NCI-H524 (cell line): ENCODE measurements at regions not wholly inside any gene's neighbourhood (a gene's known extent, or its start where the extent isn't known, plus 50 kb on each side); places are given as distances from the start of the nearest gene placed in this dataset.

ENCODE experiments used
- DNase-seq, 2 experiments: peaks; one replicate each; lab custom pipeline; 2025; lab: John Stamatoyannopoulos, UW

DNA sequence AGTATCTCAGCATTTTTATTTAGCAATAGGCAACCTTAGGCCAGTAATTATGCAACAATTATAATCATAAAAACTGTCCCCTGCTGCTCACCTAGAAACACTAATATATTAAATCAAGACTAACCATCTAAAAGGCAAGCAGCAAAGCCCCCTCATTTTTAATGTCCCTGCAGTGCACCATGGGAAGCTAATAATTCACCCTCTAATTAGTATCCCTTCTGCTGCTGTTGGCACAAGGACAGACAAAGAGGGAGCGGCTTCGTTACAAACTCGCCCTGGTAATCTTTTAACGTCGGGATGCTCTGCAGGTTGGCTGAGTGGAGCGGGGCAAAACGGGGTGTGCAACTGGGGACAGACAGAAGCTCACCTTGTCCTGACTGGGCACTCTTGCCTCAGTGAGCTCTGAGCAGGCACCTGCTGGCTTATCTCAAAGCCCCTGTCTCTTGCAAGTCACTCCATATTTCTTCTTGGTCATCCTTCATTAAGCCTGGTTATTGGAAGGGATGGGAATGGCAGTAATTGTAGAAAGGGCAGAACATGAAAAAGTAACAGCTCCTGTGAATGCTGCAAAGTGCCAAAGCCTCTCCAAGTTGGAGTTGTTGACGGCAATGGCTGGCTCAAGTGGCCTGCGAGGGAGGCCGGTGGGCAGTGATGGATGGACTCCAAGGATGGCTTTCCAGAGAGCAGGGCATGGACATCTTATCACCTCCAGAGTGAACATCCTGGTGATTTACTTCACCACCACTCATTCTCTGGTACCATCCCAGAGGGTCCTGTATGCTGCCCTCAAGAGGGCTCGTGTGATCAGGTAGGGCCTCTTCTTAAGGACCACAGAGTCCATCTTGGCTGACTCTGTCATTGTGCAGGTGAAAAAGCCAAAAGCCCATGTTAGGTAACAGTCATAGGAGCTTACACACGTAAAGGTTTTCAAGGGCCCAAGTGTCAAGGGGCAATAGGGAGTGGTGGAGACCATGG lies 219.6 kb upstream of the N4BP1 start:
- peak; percentile 50 to 71 for DNase-seq

DNA sequence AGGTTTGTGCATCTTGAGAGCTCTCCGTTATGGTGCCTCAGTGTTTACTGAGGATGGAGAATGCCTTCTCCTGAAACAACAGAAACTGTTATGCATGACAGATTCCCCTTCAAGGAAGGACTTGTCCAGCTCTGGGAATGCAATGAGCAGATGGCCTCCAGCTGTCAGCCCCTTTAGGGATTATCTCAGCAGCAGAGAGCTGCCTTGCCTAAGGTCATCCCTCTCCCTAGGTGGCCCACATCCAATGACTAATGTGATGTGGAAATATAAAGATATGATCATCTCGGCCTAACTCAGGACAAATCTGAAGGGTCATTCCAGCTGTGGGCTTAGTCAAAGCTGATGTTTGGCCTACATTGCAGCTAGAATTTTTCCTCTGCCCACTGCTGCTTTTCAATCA lies 214.3 kb upstream of the N4BP1 start:
- DNase-seq: peak; percentile 77 to 90

- peak; percentile 26 to 73 for DNase-seq
These were observed 212.5 kb upstream of the N4BP1 start for GRCh38 chr16:48822431-48822830.

- no peak for DNase-seq
These were observed 210.4 kb upstream of the N4BP1 start for GRCh38 chr16:48820379-48820778.

DNA sequence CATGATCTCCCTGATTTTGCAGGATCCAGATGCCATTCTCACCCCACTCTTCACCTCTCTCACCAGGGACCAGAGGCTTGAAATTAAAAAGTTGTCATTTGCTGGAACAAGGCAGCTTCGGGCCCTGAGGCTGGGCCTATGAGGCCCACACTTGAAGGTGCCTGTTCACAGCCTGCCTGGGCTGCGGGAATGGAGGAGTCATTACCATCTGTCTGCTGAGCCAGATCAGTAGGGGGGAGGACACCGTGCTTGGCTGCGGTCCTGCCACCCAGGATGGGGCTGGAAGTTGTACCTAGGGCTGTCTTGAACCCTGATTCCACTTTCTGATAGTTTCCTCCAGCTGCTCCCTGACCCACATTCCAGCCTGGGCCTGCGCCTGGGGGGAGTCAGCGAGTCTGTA lies 208.3 kb upstream of the N4BP1 start:
- DNase-seq: peak in 1 of 2 experiments; percentile 14

DNA sequence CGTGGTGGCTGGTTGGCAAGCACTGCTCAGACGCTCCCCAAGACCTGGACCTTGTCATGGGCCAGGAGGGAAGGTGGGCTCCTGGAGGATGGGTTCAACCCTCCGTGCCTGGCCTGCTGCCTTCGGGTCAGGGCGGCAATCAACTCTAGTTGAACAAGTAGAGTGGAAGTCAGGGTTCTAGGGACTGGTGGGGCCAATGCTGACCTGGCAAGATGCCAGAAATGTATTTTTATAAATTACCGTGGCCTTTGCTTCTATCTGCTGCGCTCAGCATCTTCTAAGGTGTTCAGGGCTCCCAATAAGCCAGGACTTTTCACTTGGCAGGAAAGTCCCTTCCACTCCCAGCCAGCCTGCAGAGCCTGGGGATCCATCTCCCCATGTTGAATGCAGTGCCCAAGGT lies 207.1 kb upstream of the N4BP1 start:
- no peak for DNase-seq

- no peak for DNase-seq
These were observed 206.4 kb upstream of the N4BP1 start for GRCh38 chr16:48816393-48816792.

DNA sequence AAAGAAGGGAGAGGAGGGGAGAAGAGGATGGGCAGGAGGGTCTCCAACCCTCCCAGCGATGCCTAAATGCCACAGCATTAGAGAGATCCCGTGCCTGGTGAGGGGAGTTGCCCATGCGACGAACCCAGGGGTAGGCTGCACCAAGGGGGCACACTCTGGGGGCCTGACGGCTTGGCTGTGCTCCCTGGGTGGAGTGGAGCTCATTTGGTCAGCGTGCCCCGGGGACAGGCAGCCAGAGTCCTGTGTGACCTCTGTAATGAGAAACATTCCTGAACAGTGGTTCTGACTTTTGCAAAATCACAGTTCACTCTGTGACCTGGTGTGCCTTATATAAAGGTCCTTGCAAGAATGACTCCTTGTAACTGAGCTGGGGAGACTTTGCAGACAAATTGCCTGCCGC lies 205.0 kb upstream of the N4BP1 start:
- DNase-seq: no peak

GRCh38 chr16:48813485-48813884 lies 203.5 kb upstream of the N4BP1 start:
- no peak for DNase-seq

DNA sequence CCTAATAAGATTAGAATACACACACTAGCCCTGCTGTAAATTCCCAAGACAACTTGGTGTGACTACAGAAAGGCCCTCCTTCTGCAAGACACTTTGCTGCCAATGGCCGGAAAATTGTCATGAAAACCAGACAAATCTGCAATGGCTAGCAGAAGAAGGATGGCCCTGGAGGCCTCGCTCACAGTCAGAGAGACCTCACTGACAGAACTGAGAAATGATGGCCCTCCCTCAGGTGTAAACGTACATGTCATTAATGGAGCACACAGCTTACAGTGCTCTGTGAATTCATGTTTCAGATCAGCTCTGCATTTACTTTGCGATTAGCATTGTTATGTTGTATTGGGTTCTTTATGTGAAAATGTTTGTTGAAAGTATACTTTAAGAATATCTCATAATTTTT lies 202.9 kb upstream of the N4BP1 start:
- no peak for DNase-seq

GRCh38 chr16:48811478-48811877 lies 201.5 kb upstream of the N4BP1 start:
- DNase-seq: no peak

GRCh38 chr16:48810803-48811453 lies 200.9 kb upstream of the N4BP1 start:
- peak in 1 of 2 experiments; percentile 14 for DNase-seq

GRCh38 chr16:48810436-48810802 lies 200.4 kb upstream of the N4BP1 start:
- no peak for DNase-seq

DNA sequence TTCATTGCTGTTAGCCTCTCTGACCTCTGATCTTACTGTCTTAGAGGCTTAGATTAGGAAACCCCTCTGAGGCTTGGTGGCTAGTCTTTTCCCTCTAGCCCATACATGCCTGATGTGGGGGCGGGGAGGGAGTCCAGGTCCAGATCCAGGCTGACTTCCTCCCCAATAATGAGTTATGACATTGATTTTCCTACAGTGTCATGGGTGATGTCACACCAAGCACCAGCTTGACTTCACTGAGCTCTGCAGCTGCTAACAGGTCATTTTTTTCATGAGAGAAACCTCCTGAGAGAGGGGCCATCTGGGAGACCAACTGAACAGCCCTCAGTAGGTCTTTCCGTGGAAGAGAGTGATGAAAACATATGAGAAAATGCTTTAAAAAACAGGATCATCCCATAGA lies 180.2 kb upstream of the N4BP1 start:
- no peak for DNase-seq

DNA sequence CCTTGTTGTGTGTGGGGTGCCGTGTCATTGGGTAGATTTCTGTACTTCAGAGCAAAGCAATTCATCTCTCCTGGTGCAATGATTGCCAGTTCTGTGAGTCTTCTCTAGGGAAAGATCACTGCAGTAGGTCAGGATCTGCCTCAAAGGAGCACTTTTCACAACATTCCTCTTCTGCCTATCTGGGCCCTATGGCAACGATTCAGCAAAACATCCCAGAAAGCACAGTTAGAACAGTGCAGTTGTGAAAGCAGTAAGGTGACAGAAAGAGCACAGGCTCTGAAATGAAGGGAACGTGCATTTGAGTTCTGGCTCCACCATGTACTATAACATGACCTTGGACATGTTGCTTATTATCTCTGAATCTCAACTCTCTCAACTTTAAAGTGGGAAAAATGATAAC lies 178.5 kb upstream of the N4BP1 start:
- no peak for DNase-seq

DNA sequence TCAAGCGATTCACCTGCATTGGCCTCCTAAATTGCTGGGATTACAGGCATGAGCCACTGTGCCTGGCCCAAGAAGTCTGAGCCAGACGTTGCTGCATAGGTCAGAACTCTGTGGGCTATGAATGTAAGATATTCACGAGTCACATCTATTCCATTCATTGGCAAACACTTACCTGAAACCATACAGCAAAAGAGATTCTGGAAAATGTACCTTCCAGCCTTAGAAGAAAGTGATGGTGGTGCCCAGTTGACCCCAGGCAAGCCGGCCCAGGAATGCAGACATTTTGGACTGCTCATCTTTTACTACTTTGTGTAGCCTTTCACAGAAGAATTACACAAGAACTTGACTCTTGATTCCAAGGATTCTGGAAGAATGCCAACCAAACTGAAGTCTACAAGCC lies 135.6 kb upstream of the N4BP1 start:
- DNase-seq: no peak

DNA sequence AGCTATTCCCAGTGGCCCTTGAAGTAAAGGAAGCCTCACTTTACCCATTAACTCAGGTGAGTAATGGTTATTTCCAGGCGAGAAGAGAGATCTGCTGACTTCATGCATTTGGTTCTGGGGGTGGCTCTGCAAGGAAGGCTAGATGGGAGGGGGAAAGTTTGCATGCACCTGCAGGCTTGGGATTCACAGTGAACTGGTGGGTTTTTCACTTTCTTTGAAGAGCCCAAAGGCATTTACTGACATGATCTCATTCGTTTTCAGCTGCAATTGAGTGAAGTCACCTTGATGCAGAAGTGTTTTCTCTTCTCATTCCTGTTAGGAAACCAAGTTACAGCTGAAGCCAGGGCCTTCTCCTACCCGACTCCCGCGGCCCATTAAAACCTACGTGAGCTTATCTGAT lies 131.0 kb upstream of the N4BP1 start:
- DNase-seq: no peak

DNA sequence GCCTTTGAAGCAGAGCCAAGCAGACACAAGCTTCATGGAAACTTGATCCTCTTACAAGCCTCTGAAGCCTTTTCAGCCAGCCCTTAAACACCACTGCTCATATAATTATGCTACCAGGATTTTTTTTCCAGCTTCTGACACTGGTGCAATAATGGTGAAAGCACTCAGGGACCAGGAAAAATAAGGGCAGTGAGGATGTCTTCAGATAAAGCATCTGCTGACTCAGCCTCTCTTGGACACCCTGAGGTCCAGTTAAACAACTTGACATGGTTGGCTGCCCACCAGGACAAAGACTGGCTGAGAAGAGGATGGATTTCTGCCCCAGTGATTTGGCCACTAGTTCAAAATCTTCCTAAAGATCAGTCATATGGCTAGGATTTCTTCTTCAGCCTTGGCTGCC lies 124.2 kb upstream of the N4BP1 start:
- peak in 1 of 2 experiments; percentile 43 for DNase-seq

GRCh38 chr16:48704710-48705109 lies 94.7 kb upstream of the N4BP1 start:
- no peak for DNase-seq

- peak; percentile 62 to 78 for DNase-seq
These were observed 77.5 kb upstream of the N4BP1 start for GRCh38 chr16:48687421-48688038.

DNA sequence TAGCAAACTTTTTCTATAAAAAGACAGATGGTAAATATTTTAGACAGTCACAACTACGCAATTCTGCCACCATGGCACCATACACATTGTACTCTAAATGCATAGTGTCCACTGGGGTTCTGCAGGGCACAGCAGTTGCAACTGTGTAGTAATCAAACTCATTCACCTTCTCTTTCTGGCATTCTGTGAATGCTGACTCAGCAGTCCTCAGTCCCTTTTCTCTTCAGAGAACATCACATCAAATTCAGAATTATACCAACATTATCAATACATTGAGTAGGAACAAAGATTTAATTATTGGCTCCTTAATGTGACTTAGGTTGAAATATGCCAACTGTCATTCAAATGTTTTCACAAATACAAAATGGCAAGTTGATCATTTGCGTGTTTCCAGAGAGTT lies 74.2 kb upstream of the N4BP1 start:
- DNase-seq: no peak

DNA sequence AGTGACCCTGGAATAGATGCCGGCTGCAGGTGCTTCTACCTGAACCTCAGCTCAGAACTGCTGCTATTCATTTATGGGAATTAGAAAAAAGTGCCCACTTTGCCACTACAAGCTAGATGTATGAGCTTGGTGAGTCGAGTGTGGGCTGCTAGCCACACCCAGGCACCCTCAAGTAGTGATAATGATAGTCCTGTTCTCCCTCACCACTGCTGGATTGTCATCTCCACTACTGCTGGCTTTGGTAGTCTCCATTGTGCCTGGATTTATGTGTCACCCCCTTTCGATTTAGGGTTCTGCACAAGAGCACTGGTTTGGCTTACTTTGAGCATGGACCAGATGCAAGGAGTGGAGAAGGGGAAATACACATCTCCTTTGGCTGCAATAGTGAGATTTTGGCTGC lies 73.0 kb upstream of the N4BP1 start:
- no peak for DNase-seq

DNA sequence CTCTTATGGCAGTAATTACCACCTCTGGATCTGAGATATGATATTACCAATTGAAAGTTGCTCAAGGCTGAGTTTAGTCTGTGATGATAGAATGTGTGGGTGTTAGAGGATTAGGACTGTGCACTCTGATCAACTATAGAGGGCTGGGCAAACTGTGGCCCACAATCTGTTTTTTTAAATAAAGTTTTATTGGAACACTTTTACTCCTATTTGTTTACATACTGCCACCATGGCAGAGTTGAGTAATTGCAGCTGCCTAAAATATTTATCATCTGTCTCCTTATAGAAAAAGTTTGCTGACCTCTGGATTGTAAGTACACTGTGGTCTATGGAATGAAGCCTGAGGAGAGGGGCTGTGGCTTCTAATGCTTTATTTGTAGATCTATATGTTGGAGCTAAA lies 71.5 kb upstream of the N4BP1 start:
- no peak for DNase-seq
